Vagina (tissue), 2 donors: ENCODE measurements at regions not wholly inside any gene's neighbourhood (a gene's known extent, or its start where the extent isn't known, plus 50 kb on each side); places are given as distances from the start of the nearest gene placed in this dataset.

Experiments used
- DNase-seq, 2 donors: peaks; one replicate each; pipeline ENCODE4 v3.0.0-alpha.2; 2017; ENCODE audit errors: extremely low spot score in 2 of 2
- H3K27ac ChIP-seq: fragments of 200-600 bp; sonication (generic); one replicate; pipeline ENCODE4 v1.5.1; 2019
- H3K27me3 ChIP-seq: fragments of 200-600 bp; sonication (generic); one replicate; pipeline ENCODE4 v1.5.1; 2019
- H3K36me3 ChIP-seq, 2 donors: fragments of 200-600 bp; sonication (generic); one replicate each; pipeline ENCODE4 v1.5.1; 2017 to 2019
- H3K4me1 ChIP-seq: fragments of 200-600 bp; sonication (generic); one replicate; pipeline ENCODE4 v1.5.1; 2019
- H3K4me3 ChIP-seq, 2 donors: fragments of 200-600 bp; sonication (generic); 1 replicate in 1 of 2; 2 replicates in 1 of 2; pipeline ENCODE4 v1.5.1; 2016 to 2019
- H3K9me3 ChIP-seq: fragments of 200-600 bp; sonication (generic); one replicate; pipeline ENCODE4 v1.5.1; 2019
- POLR2A ChIP-seq, 2 donors: fragments of 450-650 bp; IDR thresholded peaks; one replicate each; pipeline ENCODE4 v1.6.1; 2017; ENCODE audit warnings: antibody characterized with exemption in 2 of 2, mild to moderate bottlenecking in 2 of 2, moderate library complexity in 2 of 2
- POLR2AphosphoS5 ChIP-seq, 2 donors: sonication (generic); formaldehyde crosslinking; IDR thresholded peaks; one replicate each; pipeline ENCODE4 v1.9.0; 2017; ENCODE audit warnings: antibody characterized with exemption in 2 of 2, mild to moderate bottlenecking in 2 of 2, low read depth in 1 of 2; ENCODE audit not compliant: insufficient read depth in 1 of 2
- intact Hi-C: fragments of 100-400 bp; cut with DNase I; formaldehyde crosslinking; loops from one replicate; pipeline ENCODE4 v1.15.1; 2023
- TF ChIP-seq, protein P1 (sequence below), 3 experiments: fragments of 450-650 bp in 2 of 3; fragments of 200-600 bp in 1 of 3; sonication (generic) in 1 of 3; IDR thresholded peaks; one replicate each; pipeline ENCODE4 v1.5.1; 2017 to 2019; ENCODE audit warnings: antibody characterized with exemption in 3 of 3, mild to moderate bottlenecking in 2 of 3, moderate library complexity in 2 of 3

DNA sequence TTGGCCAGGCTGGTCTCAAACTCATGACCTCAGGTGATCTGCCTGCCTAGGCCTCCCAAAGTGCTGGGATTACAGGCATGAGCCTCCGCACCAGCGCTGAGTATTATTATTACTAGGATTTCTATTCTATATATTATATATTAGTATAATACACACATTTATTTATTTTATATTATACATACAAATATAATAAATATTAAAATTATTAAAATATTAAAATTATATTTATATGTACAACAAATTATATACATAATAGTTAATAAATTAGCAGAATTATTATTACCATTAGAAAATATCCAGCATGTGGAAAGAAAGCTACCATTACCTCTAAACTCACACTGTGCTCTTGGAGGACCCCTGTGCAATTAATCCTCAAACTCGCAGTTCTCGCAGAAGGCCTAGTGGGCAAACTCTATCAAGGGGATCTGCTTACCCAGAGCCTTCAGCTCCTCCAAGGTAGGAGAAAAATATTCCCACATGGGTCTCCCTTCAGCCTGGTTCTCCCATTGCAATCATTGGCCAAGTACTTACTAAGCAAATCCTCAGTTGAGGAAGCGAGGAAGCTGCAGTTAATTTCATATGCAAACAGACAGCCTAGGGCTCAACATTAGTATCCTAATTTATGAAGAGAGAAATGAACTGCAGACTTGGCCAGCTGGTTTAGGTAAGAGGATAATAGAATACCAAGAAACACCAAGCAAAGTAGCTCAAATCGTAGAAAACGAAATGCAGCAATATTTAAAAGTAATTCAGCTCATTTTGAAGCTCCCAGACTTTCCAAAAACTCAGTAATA, 241.4 kb upstream of the IRX5 start:
- no peaks in the 10 kb centered on the region for H3K4me1 ChIP-seq
- TF ChIP-seq POLR2A (IDR thresholded peaks at IDR 0.05) (no peak), POLR2AphosphoS5 (IDR thresholded peaks at IDR 0.05; ENCODE audit: insufficient read depth in 1 of 2, low read depth in 1 of 2) (no peak)
- TF ChIP-seq, protein P1, sequence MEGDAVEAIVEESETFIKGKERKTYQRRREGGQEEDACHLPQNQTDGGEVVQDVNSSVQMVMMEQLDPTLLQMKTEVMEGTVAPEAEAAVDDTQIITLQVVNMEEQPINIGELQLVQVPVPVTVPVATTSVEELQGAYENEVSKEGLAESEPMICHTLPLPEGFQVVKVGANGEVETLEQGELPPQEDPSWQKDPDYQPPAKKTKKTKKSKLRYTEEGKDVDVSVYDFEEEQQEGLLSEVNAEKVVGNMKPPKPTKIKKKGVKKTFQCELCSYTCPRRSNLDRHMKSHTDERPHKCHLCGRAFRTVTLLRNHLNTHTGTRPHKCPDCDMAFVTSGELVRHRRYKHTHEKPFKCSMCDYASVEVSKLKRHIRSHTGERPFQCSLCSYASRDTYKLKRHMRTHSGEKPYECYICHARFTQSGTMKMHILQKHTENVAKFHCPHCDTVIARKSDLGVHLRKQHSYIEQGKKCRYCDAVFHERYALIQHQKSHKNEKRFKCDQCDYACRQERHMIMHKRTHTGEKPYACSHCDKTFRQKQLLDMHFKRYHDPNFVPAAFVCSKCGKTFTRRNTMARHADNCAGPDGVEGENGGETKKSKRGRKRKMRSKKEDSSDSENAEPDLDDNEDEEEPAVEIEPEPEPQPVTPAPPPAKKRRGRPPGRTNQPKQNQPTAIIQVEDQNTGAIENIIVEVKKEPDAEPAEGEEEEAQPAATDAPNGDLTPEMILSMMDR (IDR thresholded peaks at IDR 0.05): no peak
- no peak overlapping the region for H3K27ac ChIP-seq
- H3K9me3 ChIP-seq: no peaks in the 10 kb centered on the region
- intact Hi-C loops: no loop called here
- no peak for DNase-seq
- H3K27me3 ChIP-seq: no peaks in the 10 kb centered on the region
- H3K4me3 ChIP-seq: no peak overlapping the region
- no peaks in the 10 kb centered on the region for H3K36me3 ChIP-seq

GRCh38 chr16:54688339-54688738, 242.3 kb upstream of the IRX5 start:
- Histone ChIP-seq H3K27ac (no peak overlapping the region), H3K36me3 (no peaks in the 10 kb centered on the region), H3K27me3 (no peaks in the 10 kb centered on the region), H3K9me3 (no peaks in the 10 kb centered on the region), H3K4me1 (no peaks in the 10 kb centered on the region), H3K4me3 (no peak overlapping the region)
- DNase-seq: no peak
- no peak for TF ChIP-seq POLR2A (IDR thresholded peaks at IDR 0.05)
- TF ChIP-seq, protein P1 (IDR thresholded peaks at IDR 0.05): no peak
- TF ChIP-seq POLR2AphosphoS5 (IDR thresholded peaks at IDR 0.05; ENCODE audit: insufficient read depth in 1 of 2, low read depth in 1 of 2): no peak
- intact Hi-C loops: no loop called here

- intact Hi-C loops: no loop called here
- Histone ChIP-seq H3K36me3 (no peaks in the 10 kb centered on the region), H3K4me3 (no peak overlapping the region), H3K4me1 (no peaks in the 10 kb centered on the region), H3K27ac (no peak overlapping the region), H3K27me3 (no peaks in the 10 kb centered on the region), H3K9me3 (no peaks in the 10 kb centered on the region)
- no peak for DNase-seq
- no peak for TF ChIP-seq POLR2AphosphoS5 (IDR thresholded peaks at IDR 0.05; ENCODE audit: insufficient read depth in 1 of 2, low read depth in 1 of 2)
- no peak for TF ChIP-seq POLR2A (IDR thresholded peaks at IDR 0.05)
- TF ChIP-seq, protein P1 (IDR thresholded peaks at IDR 0.05): no peak
These were observed 243.4 kb upstream of the IRX5 start for GRCh38 chr16:54687043-54687899.

GRCh38 chr16:54685682-54686081, 245.0 kb upstream of the IRX5 start:
- Histone ChIP-seq H3K36me3 (no peaks in the 10 kb centered on the region), H3K9me3 (no peaks in the 10 kb centered on the region), H3K27me3 (no peaks in the 10 kb centered on the region), H3K4me3 (no peak overlapping the region), H3K27ac (no peak overlapping the region), H3K4me1 (no peaks in the 10 kb centered on the region)
- no peak for DNase-seq
- intact Hi-C loops: no loop called here
- TF ChIP-seq POLR2A (IDR thresholded peaks at IDR 0.05) (no peak), POLR2AphosphoS5 (IDR thresholded peaks at IDR 0.05; ENCODE audit: insufficient read depth in 1 of 2, low read depth in 1 of 2) (no peak)
- TF ChIP-seq, protein P1 (IDR thresholded peaks at IDR 0.05): no peak
